NCI-H510A (cell line): ENCODE measurements at regions not wholly inside any gene's neighbourhood (a gene's known extent, or its start where the extent isn't known, plus 50 kb on each side); places are given as distances from the start of the nearest gene placed in this dataset.

ENCODE experiments used
- DNase-seq: peaks from one replicate; lab custom pipeline; 2025; lab: John Stamatoyannopoulos, UW

- no peak for DNase-seq
These were observed 492.9 kb upstream of the TBX3 start for GRCh38 chr12:115176741-115177400.

GRCh38 chr12:115174920-115175319, 490.9 kb upstream of the TBX3 start:
- DNase-seq: no peak

- no peak for DNase-seq
These were observed 488.5 kb upstream of the TBX3 start for GRCh38 chr12:115172521-115172920.

GRCh38 chr12:115169981-115170380, 486.0 kb upstream of the TBX3 start:
- no peak for DNase-seq

GRCh38 chr12:115166698-115167315, 482.8 kb upstream of the TBX3 start:
- DNase-seq: no peak

GRCh38 chr12:115163710-115164109, 479.7 kb upstream of the TBX3 start:
- no peak for DNase-seq

- DNase-seq: peak; percentile 64
These were observed 476.5 kb upstream of the TBX3 start for GRCh38 chr12:115160271-115161128.

- no peak for DNase-seq
These were observed 474.8 kb upstream of the TBX3 start for GRCh38 chr12:115158816-115159215.

GRCh38 chr12:115155665-115156645, 472.0 kb upstream of the TBX3 start:
- DNase-seq: no peak

- no peak for DNase-seq
These were observed 465.9 kb upstream of the TBX3 start for GRCh38 chr12:115149685-115150378.

- DNase-seq: no peak
These were observed 465.3 kb upstream of the TBX3 start for GRCh38 chr12:115149279-115149678.

- no peak for DNase-seq
These were observed 463.9 kb upstream of the TBX3 start for GRCh38 chr12:115147916-115148315.

- no peak for DNase-seq
These were observed 462.5 kb upstream of the TBX3 start for GRCh38 chr12:115146453-115146852.

GRCh38 chr12:115144425-115144824, 460.4 kb upstream of the TBX3 start:
- DNase-seq: no peak

GRCh38 chr12:115140981-115141655, 457.1 kb upstream of the TBX3 start:
- DNase-seq: no peak

GRCh38 chr12:115137812-115138521, 454.0 kb upstream of the TBX3 start:
- no peak for DNase-seq

GRCh38 chr12:115135800-115136211, 451.8 kb upstream of the TBX3 start:
- peak; percentile 81 for DNase-seq

- no peak for DNase-seq
These were observed 450.3 kb upstream of the TBX3 start for GRCh38 chr12:115134298-115134697.

GRCh38 chr12:115132905-115133304, 448.9 kb upstream of the TBX3 start:
- DNase-seq: no peak

GRCh38 chr12:115132145-115132544, 448.2 kb upstream of the TBX3 start:
- DNase-seq: no peak
